ENCODE measurements at regions not wholly inside any gene's neighbourhood (a gene's known extent, or its start where the extent isn't known, plus 50 kb on each side); places are given as distances from the start of the nearest gene placed in this dataset.
A peak's percentile ranks its signal among the peaks of the same experiment; 100 is the strongest.
"Not testable (repeated sequence)": the region's sequence is repeated elsewhere in the genome, so short reads cannot be mapped to it uniquely, and the experiment has no call there.

DNA sequence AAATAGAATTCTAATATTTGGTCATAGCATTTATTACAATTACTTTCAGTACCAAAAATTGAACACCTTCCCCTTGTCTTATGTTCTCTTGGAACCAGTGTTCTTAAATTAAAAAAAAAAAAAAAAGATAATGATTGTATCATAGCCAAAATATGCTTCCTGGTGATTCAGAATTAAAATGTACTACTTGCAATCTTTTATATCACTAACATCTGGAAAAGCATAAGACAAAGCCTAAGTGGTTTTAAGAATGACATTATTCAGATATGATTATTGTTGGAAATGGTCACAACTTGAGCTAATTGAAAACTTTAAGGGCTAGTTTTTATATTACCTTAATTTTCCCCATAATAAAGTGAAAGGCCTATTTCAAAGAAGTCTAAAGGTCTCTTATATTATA is 493.3 kb upstream of the MARCKS start:
- no peak for DNase-seq (ENCODE audit: low spot score)

- no peak for DNase-seq (ENCODE audit: low spot score)
These were observed 492.4 kb upstream of the MARCKS start for GRCh38 chr6:113364766-113365165.

- no peak for DNase-seq (ENCODE audit: low spot score)
These were observed 492.0 kb upstream of the MARCKS start for GRCh38 chr6:113365191-113365590.

- no peak for DNase-seq (ENCODE audit: low spot score)
These were observed 490.6 kb upstream of the MARCKS start for GRCh38 chr6:113366505-113366904.

GRCh38 chr6:113370508-113371502 is 486.3 kb upstream of the MARCKS start:
- DNase-seq (ENCODE audit: low spot score) = no peak

GRCh38 chr6:113375466-113375865 is 481.7 kb upstream of the MARCKS start:
- DNase-seq (ENCODE audit: low spot score) = not testable (repeated sequence)

- DNase-seq (ENCODE audit: low spot score) = peak; percentile 65
These were observed 480.9 kb upstream of the MARCKS start for GRCh38 chr6:113375950-113376846.

GRCh38 chr6:113376847-113377165 is 480.3 kb upstream of the MARCKS start:
- DNase-seq (ENCODE audit: low spot score) = no peak

DNA sequence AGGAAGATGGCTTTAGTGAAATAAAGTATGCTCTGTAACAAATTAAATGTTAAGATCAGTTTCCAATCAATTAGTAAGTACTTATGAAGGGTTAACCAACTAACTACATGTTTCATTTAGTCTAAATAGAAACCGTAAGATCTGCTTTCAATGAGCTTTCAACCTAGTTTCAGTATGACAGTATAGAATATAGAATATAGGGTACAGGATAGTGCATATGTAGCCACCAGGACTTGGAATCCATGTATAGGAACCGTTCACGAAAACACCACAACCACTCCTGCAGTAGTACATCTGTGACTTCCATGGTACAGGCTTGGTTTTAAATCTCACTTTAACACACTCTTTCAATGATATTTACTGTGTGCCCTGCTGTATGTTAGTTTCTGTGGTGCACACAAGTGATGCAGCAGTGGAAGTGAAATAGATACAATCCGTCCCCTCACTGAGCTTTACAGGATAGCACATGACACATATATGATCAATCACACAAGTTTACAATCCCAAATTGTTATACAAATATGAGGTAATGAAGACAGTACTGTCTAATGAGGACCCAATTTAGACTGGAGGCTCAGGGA is 479.7 kb upstream of the MARCKS start:
- DNase-seq (ENCODE audit: low spot score) = no peak

GRCh38 chr6:113380591-113380990 is 476.6 kb upstream of the MARCKS start:
- DNase-seq (ENCODE audit: low spot score) = no peak

GRCh38 chr6:113381232-113381631 is 475.9 kb upstream of the MARCKS start:
- no peak for DNase-seq (ENCODE audit: low spot score)

DNA sequence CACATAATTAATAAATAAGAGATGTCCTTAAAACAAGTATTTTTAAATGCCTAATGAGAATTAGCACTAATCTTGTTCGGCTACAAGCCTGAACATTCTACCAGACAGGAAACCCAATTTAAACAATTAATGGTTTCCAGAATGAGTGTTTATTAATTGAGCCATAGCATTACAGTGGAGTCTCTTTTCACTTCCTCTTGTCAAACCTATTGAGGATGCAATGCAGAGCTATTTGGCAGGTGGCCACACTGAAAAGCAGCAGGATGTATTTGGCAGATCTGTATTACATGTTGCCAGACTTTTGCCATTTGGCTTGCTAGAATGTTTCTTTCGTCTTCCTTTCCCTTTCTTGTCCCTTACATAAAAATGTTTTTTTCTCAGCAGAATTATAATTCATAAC is 475.2 kb upstream of the MARCKS start:
- peak; percentile 31 for DNase-seq (ENCODE audit: low spot score)

GRCh38 chr6:113383701-113384100 is 473.4 kb upstream of the MARCKS start:
- DNase-seq (ENCODE audit: low spot score) = no peak

DNA sequence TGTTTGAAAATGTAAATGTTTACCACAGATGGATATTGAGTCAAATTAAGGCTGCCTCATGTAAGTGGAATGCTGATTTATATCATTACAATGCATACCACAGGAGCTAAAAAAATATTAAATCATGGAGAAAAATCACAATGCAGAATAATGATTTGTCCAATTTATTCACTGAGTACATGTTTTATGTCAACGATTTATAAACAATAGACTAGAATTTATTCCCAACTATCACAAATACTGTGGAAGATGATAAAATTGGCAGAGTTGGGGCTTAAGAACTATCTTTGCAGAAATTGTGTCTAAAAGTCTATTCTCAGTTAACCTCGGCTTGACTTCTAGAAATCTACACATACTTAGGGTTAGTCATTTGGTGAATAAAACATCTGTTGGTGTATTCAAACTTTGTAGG is 472.1 kb upstream of the MARCKS start:
- DNase-seq (ENCODE audit: low spot score) = no peak

- no peak for DNase-seq (ENCODE audit: low spot score)
These were observed 468.1 kb upstream of the MARCKS start for GRCh38 chr6:113388996-113389395.

DNA sequence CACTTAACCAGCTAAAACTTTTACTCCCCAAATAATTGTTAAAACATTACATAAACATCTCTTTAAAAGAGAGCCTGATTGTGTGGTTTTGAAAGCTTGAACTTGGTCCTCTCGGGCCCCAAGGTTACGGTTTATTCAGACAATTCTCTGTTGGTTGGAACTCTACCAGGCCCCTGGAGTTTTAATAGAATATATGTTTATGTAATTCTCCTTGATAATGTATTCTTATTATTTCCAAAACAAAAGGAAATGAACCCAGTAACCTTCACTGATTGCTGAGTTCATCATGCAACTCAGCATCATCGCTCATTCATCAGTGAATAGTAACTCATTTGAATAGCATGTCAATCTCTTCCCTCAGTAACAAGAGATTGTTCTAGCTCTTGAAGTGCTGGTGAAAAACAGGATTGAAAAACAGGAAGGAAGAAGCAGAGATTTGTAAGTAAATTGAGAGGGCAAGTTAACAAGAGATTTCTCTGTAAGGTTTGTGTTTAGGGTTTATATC is 464.5 kb upstream of the MARCKS start:
- DNase-seq (ENCODE audit: low spot score) = no peak

GRCh38 chr6:113394216-113394615 is 462.9 kb upstream of the MARCKS start:
- no peak for DNase-seq (ENCODE audit: low spot score)

DNA sequence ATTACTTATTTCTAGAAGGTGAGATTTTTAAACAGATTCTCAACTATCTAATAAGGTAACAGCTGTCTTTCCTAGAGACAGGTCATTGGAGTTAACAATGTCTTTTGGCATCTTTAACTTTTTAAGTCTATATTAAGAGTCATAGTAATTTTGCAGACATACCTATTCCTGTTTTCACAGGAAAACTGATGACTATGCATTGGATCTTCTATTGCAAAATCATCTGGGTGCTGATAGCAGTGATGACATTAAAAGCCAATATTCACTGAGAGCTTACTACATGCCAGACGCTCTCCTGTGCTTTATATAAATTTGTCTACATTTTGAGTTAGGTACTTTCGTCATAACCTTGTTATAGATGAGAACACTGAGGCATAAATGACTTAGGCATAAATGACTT is 462.4 kb upstream of the MARCKS start:
- DNase-seq (ENCODE audit: low spot score) = no peak

- DNase-seq (ENCODE audit: low spot score) = peak; percentile 29
These were observed 460.4 kb upstream of the MARCKS start for GRCh38 chr6:113396730-113397129.

DNA sequence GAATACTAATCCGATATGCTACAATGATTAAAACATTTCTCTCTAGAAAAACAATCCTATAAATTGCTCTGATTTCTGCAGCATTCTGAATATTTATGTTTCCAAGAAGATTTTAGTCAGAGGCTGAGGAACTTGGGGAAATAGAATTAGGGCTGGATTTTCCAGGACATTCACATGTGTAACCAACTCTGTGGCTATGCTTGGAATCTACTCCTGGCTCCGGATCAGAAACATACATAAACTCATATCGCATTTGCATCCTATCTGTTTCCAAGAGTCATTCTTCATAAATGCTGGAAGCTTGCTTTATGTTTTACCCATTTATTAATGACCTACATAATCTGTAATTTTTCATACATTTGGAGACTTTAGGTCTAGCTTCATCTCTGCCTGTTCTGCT is 459.9 kb upstream of the MARCKS start:
- peak; percentile 90 for DNase-seq (ENCODE audit: low spot score)

- DNase-seq (ENCODE audit: low spot score) = no peak
These were observed 455.9 kb upstream of the MARCKS start for GRCh38 chr6:113401231-113401630.

- DNase-seq (ENCODE audit: low spot score) = no peak
These were observed 454.6 kb upstream of the MARCKS start for GRCh38 chr6:113402544-113402943.

All from umbilical cord (tissue), 1 donor.